H1 (cell line): ENCODE measurements at regions not wholly inside any gene's neighbourhood (a gene's known extent, or its start where the extent isn't known, plus 50 kb on each side); places are given as distances from the start of the nearest gene placed in this dataset.

ENCODE experiments used
- CTCF ChIA-PET: fragments of 300-600 bp; sonication (Branson Sonifier 250); formaldehyde crosslinking; loops from one replicate; lab custom pipeline; 2021; ENCODE audit not compliant: partially characterized antibody; lab: Charles Lee
- POLR2A ChIA-PET: fragments of 300-600 bp; sonication (Branson Sonifier 250); formaldehyde crosslinking; loops from one replicate; lab custom pipeline; 2021; ENCODE audit warnings: inconsistent platforms; ENCODE audit not compliant: partially characterized antibody; lab: Charles Lee
- DNase-seq, 2 experiments: peaks; one replicate each; pipeline versions ENCODE4 v3.0.0 to v3.0.0-alpha.2; 2010 to 2022; ENCODE audit warnings: low spot score in 2 of 2, low read depth in 1 of 2, mixed read lengths in 1 of 2
- FAIRE-seq: peaks from 2 replicates; lab custom pipeline; 2011; peaks lifted over from hg19 to GRCh38; lab: Jason Lieb, UNC
- H2AFZ ChIP-seq: 2 replicates; pipeline ENCODE4 v1.8.1; 2012; ENCODE audit warnings: low read length, inconsistent platforms
- H2AK5ac ChIP-seq: 2 replicates; pipeline ENCODE4 v1.6.1; 2013; ENCODE audit warnings: low read depth, low read length
- H2BK120ac ChIP-seq: replicated peaks from 2 replicates; pipeline ENCODE3; 2013; ENCODE audit warnings: low read depth, low read length, inconsistent platforms
- H2BK12ac ChIP-seq: 2 replicates; pipeline ENCODE4 v1.6.1; 2013; ENCODE audit warnings: low read depth, low read length
- H2BK15ac ChIP-seq: 2 replicates; pipeline ENCODE4 v1.6.1; 2013; ENCODE audit warnings: low read length
- H2BK20ac ChIP-seq: 2 replicates; pipeline ENCODE4 v1.6.1; 2013; ENCODE audit warnings: low read length
- H2BK5ac ChIP-seq: 2 replicates; pipeline ENCODE4 v1.6.1; 2013; ENCODE audit warnings: low read depth, low read length
- H3K14ac ChIP-seq: 2 replicates; pipeline ENCODE4 v1.6.1; 2013; ENCODE audit warnings: inconsistent platforms; ENCODE audit not compliant: insufficient read length
- H3K18ac ChIP-seq: 2 replicates; pipeline ENCODE4 v1.6.1; 2013; ENCODE audit warnings: low read length; ENCODE audit errors: extremely low read depth
- H3K23ac ChIP-seq: 2 replicates; pipeline ENCODE4 v1.6.1; 2013; ENCODE audit warnings: inconsistent platforms; ENCODE audit not compliant: insufficient read length
- H3K23me2 ChIP-seq: 2 replicates; pipeline ENCODE4 v1.6.1; 2013; ENCODE audit warnings: low read depth, low read length
- H3K27ac ChIP-seq: 2 replicates; pipeline ENCODE4 v1.6.1; 2011; ENCODE audit warnings: low read depth, low read length, inconsistent platforms
- H3K27me3 ChIP-seq, 4 experiments: replicated peaks in 1 of 4; 1 replicate in 1 of 4; 2 replicates in 3 of 4; pipeline versions ENCODE4 v1.6.1 to v1.8.1; 2011 to 2013; ENCODE audit warnings: low read length in 3 of 4, mild to moderate bottlenecking in 3 of 4, inconsistent platforms in 2 of 4, mixed read lengths in 2 of 4, moderate library complexity in 1 of 4; ENCODE audit not compliant: control insufficient read depth in 3 of 4, insufficient read depth in 3 of 4; ENCODE audit errors: extremely low read depth in 1 of 4
- H3K36me3 ChIP-seq, 4 experiments: 2 replicates each; pipeline versions ENCODE4 v1.6.1 to v1.8.1; 2011 to 2013; ENCODE audit warnings: mild to moderate bottlenecking in 4 of 4, low read length in 3 of 4, moderate library complexity in 2 of 4, control low read depth in 1 of 4, inconsistent platforms in 1 of 4; ENCODE audit not compliant: insufficient read depth in 4 of 4, control insufficient read depth in 2 of 4
- H3K4ac ChIP-seq: replicated peaks from 2 replicates; pipeline ENCODE3; 2013; ENCODE audit warnings: low read length, low read depth, mixed read lengths, inconsistent platforms; ENCODE audit not compliant: insufficient read length
- H3K4me1 ChIP-seq, 4 experiments: replicated peaks in 1 of 4; 1 replicate in 1 of 4; 2 replicates in 3 of 4; pipeline versions ENCODE4 v1.6.1 to v1.8.1; 2011 to 2013; ENCODE audit warnings: low read length in 3 of 4, inconsistent platforms in 2 of 4, mixed read lengths in 1 of 4; ENCODE audit not compliant: insufficient read depth in 4 of 4, control insufficient read depth in 3 of 4
- H3K4me2 ChIP-seq, 2 experiments: 2 replicates each; pipeline versions ENCODE4 v1.6.1 to v1.8.1; 2011 to 2013; ENCODE audit warnings: low read depth in 2 of 2, low read length in 2 of 2, control low read depth in 1 of 2, inconsistent platforms in 1 of 2, mild to moderate bottlenecking in 1 of 2; ENCODE audit not compliant: insufficient read depth in 1 of 2
- H3K4me3 ChIP-seq, 4 experiments: fragments of 200-600, 300-600 bp in 1 of 4; sonication (generic), shearing (Covaris generic), sonication (Bioruptor Twin) in 1 of 4; 2 replicates each; pipeline versions ENCODE4 v1.5.1 to v1.8.1; 2011 to 2016; ENCODE audit warnings: low read length in 4 of 4, low read depth in 3 of 4, control low read depth in 2 of 4, inconsistent platforms in 2 of 4, mild to moderate bottlenecking in 2 of 4, mixed read lengths in 1 of 4, moderate library complexity in 1 of 4; ENCODE audit not compliant: insufficient read depth in 2 of 4; ENCODE audit errors: extremely low read depth in 1 of 4
- H3K56ac ChIP-seq: replicated peaks from 2 replicates; pipeline ENCODE3; 2013; ENCODE audit warnings: low read depth, mild to moderate bottlenecking, mixed read lengths, low read length, inconsistent platforms; ENCODE audit not compliant: insufficient read length
- H3K79me1 ChIP-seq: 2 replicates; pipeline ENCODE4 v1.6.1; 2013; ENCODE audit warnings: low read depth, low read length, control low read depth
- H3K79me2 ChIP-seq, 2 experiments: 2 replicates each; pipeline versions ENCODE4 v1.6.1 to v1.8.1; 2012 to 2013; ENCODE audit warnings: low read length in 2 of 2, mild to moderate bottlenecking in 2 of 2, inconsistent platforms in 1 of 2; ENCODE audit not compliant: insufficient read depth in 2 of 2, control insufficient read depth in 1 of 2
- H3K9ac ChIP-seq, 4 experiments: replicated peaks in 1 of 4; 1 replicate in 1 of 4; 2 replicates in 3 of 4; pipeline versions ENCODE4 v1.6.1 to v1.8.1; 2011 to 2013; ENCODE audit warnings: low read depth in 3 of 4, low read length in 3 of 4, control low read depth in 2 of 4, mild to moderate bottlenecking in 2 of 4, moderate library complexity in 2 of 4, inconsistent platforms in 1 of 4; ENCODE audit errors: extremely low read depth in 1 of 4
- H3K9me3 ChIP-seq, 2 experiments: 2 replicates each; pipeline versions ENCODE4 v1.6.1 to v1.8.1; 2012 to 2013; ENCODE audit warnings: mild to moderate bottlenecking in 2 of 2, moderate library complexity in 2 of 2, control low read depth in 1 of 2, inconsistent platforms in 1 of 2, low read depth in 1 of 2, low read length in 1 of 2, mixed read lengths in 1 of 2; ENCODE audit not compliant: insufficient read depth in 2 of 2
- H4K20me1 ChIP-seq, 2 experiments: replicated peaks in 1 of 2; 2 replicates each; pipeline versions ENCODE3 to v1.8.1; 2011 to 2013; ENCODE audit warnings: inconsistent platforms in 2 of 2, low read length in 2 of 2, mild to moderate bottlenecking in 1 of 2; ENCODE audit not compliant: insufficient read depth in 2 of 2, control insufficient read depth in 1 of 2
- H4K5ac ChIP-seq: 2 replicates; pipeline ENCODE4 v1.6.1; 2013; ENCODE audit warnings: low read length, low read depth, mixed read lengths, inconsistent platforms; ENCODE audit not compliant: insufficient read length
- H4K8ac ChIP-seq: 2 replicates; pipeline ENCODE4 v1.8.0; 2013; ENCODE audit warnings: mild to moderate bottlenecking, moderate library complexity, low read length, inconsistent platforms; ENCODE audit not compliant: insufficient read depth; ENCODE audit errors: extremely low read depth
- H4K91ac ChIP-seq: replicated peaks from 2 replicates; pipeline ENCODE3; 2013; ENCODE audit warnings: low read length, mixed read lengths, inconsistent platforms; ENCODE audit not compliant: insufficient read length
- CBX8 ChIP-seq: fragments of 300-800, 300-1000 bp; sonication (generic); IDR thresholded peaks from 2 replicates; pipeline ENCODE4 v1.7.1; 2016; ENCODE audit warnings: low read depth, low read length, borderline replicate concordance
- KDM1A ChIP-seq: fragments of 200-600, 300-600 bp; sonication (generic); IDR thresholded peaks from 2 replicates; pipeline ENCODE4 v1.7.1; 2016; ENCODE audit warnings: mild to moderate bottlenecking, low read length, borderline replicate concordance
- NANOG ChIP-seq: IDR thresholded peaks from 2 replicates; pipeline ENCODE4 v1.6.1; 2011; ENCODE audit warnings: low read length, low read depth, mild to moderate bottlenecking, inconsistent platforms; ENCODE audit not compliant: insufficient read depth, poor library complexity, severe bottlenecking
- NRF1 ChIP-seq: IDR thresholded peaks from 2 replicates; pipeline ENCODE4 v1.6.1; 2011; ENCODE audit warnings: mild to moderate bottlenecking, low read depth, low read length, improper control_type of control experiment
- SIN3A ChIP-seq, 2 experiments: IDR thresholded peaks in 1 of 2; conservative IDR thresholded peaks in 1 of 2; 2 replicates each; pipeline ENCODE4 v1.6.1; 2011 to 2012; ENCODE audit warnings: low read length in 2 of 2, improper control_type of control experiment in 1 of 2, low read depth in 1 of 2, mild to moderate bottlenecking in 1 of 2
- SIRT6 ChIP-seq: IDR thresholded peaks from one replicate; pipeline ENCODE4 v1.7.1; 2012; ENCODE audit warnings: low read length, inconsistent platforms
- TCF12 ChIP-seq: IDR thresholded peaks from 2 replicates; pipeline ENCODE4 v1.6.1; 2011; ENCODE audit warnings: low read depth, mild to moderate bottlenecking, low read length
- ZNF274 ChIP-seq: IDR thresholded peaks from 2 replicates; pipeline ENCODE4 v1.7.0; 2012; ENCODE audit warnings: low read length, borderline replicate concordance; ENCODE audit errors: extremely low read depth
- WGBS, 2 experiments: shearing (Covaris generic) in 1 of 2; methylation state at CpG; one replicate each; pipeline versions ENCODE4 v1.1.6 to v1.1.7; 2013 to 2015; ENCODE audit warnings: low lambda C conversion rate in 2 of 2, mixed read lengths in 2 of 2, inconsistent platforms in 1 of 2, low coverage in 1 of 2, missing lambda C conversion rate in 1 of 2; ENCODE audit not compliant: insufficient replicate concordance in 2 of 2, insufficient coverage in 1 of 2, insufficient read length in 1 of 2; ENCODE audit errors: extremely low coverage in 1 of 2, missing lambda C conversion rate in 1 of 2; 5-methylcytosine and 5-hydroxymethylcytosine counted together

DNA sequence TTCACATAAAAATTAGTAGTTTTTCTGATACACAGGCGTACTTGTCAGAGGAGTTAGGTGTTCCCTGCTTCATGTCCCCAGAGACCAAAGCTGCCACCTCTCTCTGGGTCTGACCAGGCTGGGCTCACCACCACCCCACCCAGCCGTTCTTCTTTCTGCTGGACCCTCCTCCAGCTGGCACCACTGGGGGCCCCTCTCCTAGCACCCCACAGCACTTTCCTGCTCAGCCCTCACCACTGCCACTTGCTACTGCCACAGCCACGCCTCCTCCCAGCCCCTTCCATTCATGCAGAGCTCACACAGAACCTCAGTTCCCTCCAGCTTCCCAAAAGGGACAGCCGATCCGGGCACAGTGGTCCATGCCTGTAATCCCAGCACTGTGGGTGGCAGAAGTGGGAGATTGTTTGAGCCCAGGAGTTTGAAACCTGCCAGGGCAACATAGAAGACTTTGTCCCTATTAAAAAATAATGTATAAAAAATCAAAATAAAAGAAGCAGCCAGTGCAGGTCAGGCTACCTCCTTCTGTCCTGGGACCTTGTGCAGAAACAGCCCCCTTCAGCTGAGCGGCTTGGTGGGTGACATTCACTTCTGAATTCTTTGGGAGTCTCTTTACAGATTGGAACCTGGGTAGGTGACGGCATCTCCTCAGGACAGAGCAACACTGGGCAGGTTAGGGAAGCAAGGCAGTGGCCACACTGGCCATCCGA lies 208.3 kb downstream of the TOMM20 start:
- Histone ChIP-seq H2BK120ac (no peak overlapping the region), H4K5ac (no peak overlapping the region), H3K56ac (no peak overlapping the region), H2BK20ac (no peak overlapping the region), H3K27me3 (no peaks in the 10 kb centered on the region), H3K27ac (no peak overlapping the region), H3K4me2 (no peak overlapping the region), H3K79me2 (no peaks in the 10 kb centered on the region), H3K23ac (no peak overlapping the region), H4K8ac (no peak overlapping the region), H4K20me1 (no peaks in the 10 kb centered on the region), H3K4me1 (peaks cover 0 to 15% (median 2%) of the 10 kb centered on the region in 4 experiments; a peak in 3 of 7 replicates), H3K36me3 (no peaks in the 10 kb centered on the region), H3K9me3 (peaks cover 0 to 2% of the 10 kb centered on the region in 2 experiments; a peak in 1 of 4 replicates), H3K18ac (no peak overlapping the region), H2BK5ac (no peak overlapping the region), H2BK12ac (peak overlapping the region; percentile 11), H2AK5ac (peak overlapping the region; percentile 11), H3K9ac (no peak overlapping the region), H4K91ac (peak overlapping the region; percentile 7), H3K14ac (no peak overlapping the region), H2BK15ac (0 out of 2 replicates have a peak overlapping the region, but pooled peaks have one; percentile 72), H2AFZ (no peak overlapping the region), H3K23me2 (no peaks in the 10 kb centered on the region), H3K79me1 (no peaks in the 10 kb centered on the region), H3K4ac (no peak overlapping the region), H3K4me3 (no peak overlapping the region)
- DNase-seq = no peak
- ChIA-PET CTCF (interaction anchor here (1.0 kb wide), 1 partner anchor 323 kb away, joined by 4 read pairs; no protein-coding TSS in a partner anchor), POLR2A (no interaction called here)
- TF ChIP-seq KDM1A (no peak), CBX8 (no peak), NRF1 (no peak), TCF12 (no peak), SIN3A (conservative IDR thresholded peaks at IDR 0.05 in 1 of 2, IDR thresholded peaks at IDR 0.05 in 1 of 2; ENCODE audit: low read depth in 1 of 2, low read length in 2 of 2) (no peak), ZNF274 (no peak), NANOG (no peak), SIRT6 (no peak)
- FAIRE-seq = no peak
- WGBS, 2 experiments = 87% methylated on average over 8 of the region's 8 CpGs; no CpG with 5 or more reads in 1 of the 2 experiments
